ENCODE measurements at regions not wholly inside any gene's neighbourhood (a gene's known extent, or its start where the extent isn't known, plus 50 kb on each side); places are given as distances from the start of the nearest gene placed in this dataset.
A peak's percentile ranks its signal among the peaks of the same experiment; 100 is the strongest.

- Histone ChIP-seq H3K27ac (ENCODE audit: low read depth, low read length) (no peak overlapping the region), H2BK15ac (replicated peaks; ENCODE audit: low read depth) (no peak overlapping the region), H3K18ac (ENCODE audit: low read length) (no peak overlapping the region), H2BK120ac (ENCODE audit: low read depth, low read length) (no peak overlapping the region), H3K4me3 (ENCODE audit: low read length) (no peak overlapping the region), H3K27me3 (ENCODE audit: insufficient read depth, low read length, poor library complexity) (no peaks in the 10 kb centered on the region), H3K4me2 (ENCODE audit: low read length) (no peak overlapping the region), H3K4ac (ENCODE audit: low read depth, low read length) (no peak overlapping the region), H3K36me3 (ENCODE audit: control insufficient read depth, insufficient read depth, low read length) (no peaks in the 10 kb centered on the region), H3K4me1 (ENCODE audit: control insufficient read depth, low read depth, low read length) (no peaks in the 10 kb centered on the region), H3K9ac (ENCODE audit: low read length) (no peak overlapping the region), H3K56ac (ENCODE audit: low read length) (no peak overlapping the region), H3K79me1 (ENCODE audit: low read length) (no peaks in the 10 kb centered on the region), H4K8ac (ENCODE audit: low read depth, low read length) (no peak overlapping the region), H2BK5ac (ENCODE audit: low read length) (no peak overlapping the region), H4K5ac (ENCODE audit: low read length) (no peak overlapping the region), H3K23ac (ENCODE audit: low read length) (no peak overlapping the region), H2AK5ac (ENCODE audit: low read length) (no peak overlapping the region), H3K79me2 (ENCODE audit: control insufficient read depth, insufficient read depth, low read length) (no peaks in the 10 kb centered on the region)
- no peak for DNase-seq
- WGBS (ENCODE audit: extremely low coverage, insufficient coverage, low lambda C conversion rate): no CpG with 5 or more reads among the region's 3 CpGs
Observed at GRCh38 chr7:109136893-109137292, 567.2 kb downstream of the DNAJB9 start.

- Histone ChIP-seq H3K4ac (ENCODE audit: low read depth, low read length) (no peak overlapping the region), H3K79me2 (ENCODE audit: control insufficient read depth, insufficient read depth, low read length) (no peaks in the 10 kb centered on the region), H3K27me3 (ENCODE audit: insufficient read depth, low read length, poor library complexity) (no peaks in the 10 kb centered on the region), H3K56ac (ENCODE audit: low read length) (no peak overlapping the region), H4K8ac (ENCODE audit: low read depth, low read length) (no peak overlapping the region), H2BK120ac (ENCODE audit: low read depth, low read length) (peak overlapping the region; percentile 45), H3K18ac (ENCODE audit: low read length) (no peak overlapping the region), H3K27ac (ENCODE audit: low read depth, low read length) (no peak overlapping the region), H3K23ac (ENCODE audit: low read length) (no peak overlapping the region), H4K5ac (ENCODE audit: low read length) (no peak overlapping the region), H2BK15ac (replicated peaks; ENCODE audit: low read depth) (no peak overlapping the region), H3K4me1 (ENCODE audit: control insufficient read depth, low read depth, low read length) (no peaks in the 10 kb centered on the region), H3K4me3 (ENCODE audit: low read length) (no peak overlapping the region), H3K4me2 (ENCODE audit: low read length) (no peak overlapping the region), H2AK5ac (ENCODE audit: low read length) (no peak overlapping the region), H3K79me1 (ENCODE audit: low read length) (no peaks in the 10 kb centered on the region), H2BK5ac (ENCODE audit: low read length) (no peak overlapping the region), H3K9ac (ENCODE audit: low read length) (no peak overlapping the region), H3K36me3 (ENCODE audit: control insufficient read depth, insufficient read depth, low read length) (no peaks in the 10 kb centered on the region)
- no CpG with 5 or more reads among the region's 2 CpGs for WGBS (ENCODE audit: extremely low coverage, insufficient coverage, low lambda C conversion rate)
- DNase-seq: no peak
Observed at GRCh38 chr7:109154748-109155147, 585.1 kb downstream of the DNAJB9 start.

- WGBS (ENCODE audit: extremely low coverage, insufficient coverage, low lambda C conversion rate): no CpG with 5 or more reads among the region's 3 CpGs
- Histone ChIP-seq H3K4me2 (ENCODE audit: low read length) (no peak overlapping the region), H2BK5ac (ENCODE audit: low read length) (no peak overlapping the region), H4K8ac (ENCODE audit: low read depth, low read length) (no peak overlapping the region), H3K4me1 (ENCODE audit: control insufficient read depth, low read depth, low read length) (no peaks in the 10 kb centered on the region), H3K79me1 (ENCODE audit: low read length) (no peaks in the 10 kb centered on the region), H3K79me2 (ENCODE audit: control insufficient read depth, insufficient read depth, low read length) (no peaks in the 10 kb centered on the region), H3K27me3 (ENCODE audit: insufficient read depth, low read length, poor library complexity) (no peaks in the 10 kb centered on the region), H3K4ac (ENCODE audit: low read depth, low read length) (no peak overlapping the region), H3K56ac (ENCODE audit: low read length) (no peak overlapping the region), H3K9ac (ENCODE audit: low read length) (no peak overlapping the region), H2BK120ac (ENCODE audit: low read depth, low read length) (no peak overlapping the region), H3K27ac (ENCODE audit: low read depth, low read length) (no peak overlapping the region), H2AK5ac (ENCODE audit: low read length) (no peak overlapping the region), H3K36me3 (ENCODE audit: control insufficient read depth, insufficient read depth, low read length) (no peaks in the 10 kb centered on the region), H3K23ac (ENCODE audit: low read length) (no peak overlapping the region), H3K18ac (ENCODE audit: low read length) (no peak overlapping the region), H4K5ac (ENCODE audit: low read length) (no peak overlapping the region), H2BK15ac (replicated peaks; ENCODE audit: low read depth) (no peak overlapping the region), H3K4me3 (ENCODE audit: low read length) (no peak overlapping the region)
- DNase-seq: no peak
Observed at GRCh38 chr7:109158246-109158645, 588.6 kb downstream of the DNAJB9 start.

- H2AK5ac ChIP-seq (ENCODE audit: low read length): no peak overlapping the region
- no peaks in the 10 kb centered on the region for H3K4me1 ChIP-seq (ENCODE audit: control insufficient read depth, low read depth, low read length)
- no peak overlapping the region for H3K4me3 ChIP-seq (ENCODE audit: low read length)
- H3K79me2 ChIP-seq (ENCODE audit: control insufficient read depth, insufficient read depth, low read length): no peaks in the 10 kb centered on the region
- no peak for DNase-seq
- H4K8ac ChIP-seq (ENCODE audit: low read depth, low read length): no peak overlapping the region
- no peak overlapping the region for H3K4ac ChIP-seq (ENCODE audit: low read depth, low read length)
- no peak overlapping the region for H2BK15ac ChIP-seq (replicated peaks; ENCODE audit: low read depth)
- H3K23ac ChIP-seq (ENCODE audit: low read length): no peak overlapping the region
- no peak overlapping the region for H3K27ac ChIP-seq (ENCODE audit: low read depth, low read length)
- no peak overlapping the region for H2BK120ac ChIP-seq (ENCODE audit: low read depth, low read length)
- no peak overlapping the region for H4K5ac ChIP-seq (ENCODE audit: low read length)
- H2BK5ac ChIP-seq (ENCODE audit: low read length): no peak overlapping the region
- no peak overlapping the region for H3K56ac ChIP-seq (ENCODE audit: low read length)
- no peak overlapping the region for H3K9ac ChIP-seq (ENCODE audit: low read length)
- H3K18ac ChIP-seq (ENCODE audit: low read length): no peak overlapping the region
- H3K36me3 ChIP-seq (ENCODE audit: control insufficient read depth, insufficient read depth, low read length): no peaks in the 10 kb centered on the region
- no peaks in the 10 kb centered on the region for H3K79me1 ChIP-seq (ENCODE audit: low read length)
- no peaks in the 10 kb centered on the region for H3K27me3 ChIP-seq (ENCODE audit: insufficient read depth, low read length, poor library complexity)
- H3K4me2 ChIP-seq (ENCODE audit: low read length): no peak overlapping the region
Observed at GRCh38 chr7:109176661-109177060, 607.0 kb downstream of the DNAJB9 start.

- Histone ChIP-seq H3K27ac (ENCODE audit: low read depth, low read length) (no peak overlapping the region), H3K27me3 (ENCODE audit: insufficient read depth, low read length, poor library complexity) (no peaks in the 10 kb centered on the region), H4K5ac (ENCODE audit: low read length) (no peak overlapping the region), H4K8ac (ENCODE audit: low read depth, low read length) (no peak overlapping the region), H2BK15ac (replicated peaks; ENCODE audit: low read depth) (no peak overlapping the region), H2AK5ac (ENCODE audit: low read length) (no peak overlapping the region), H2BK120ac (ENCODE audit: low read depth, low read length) (no peak overlapping the region), H3K23ac (ENCODE audit: low read length) (no peak overlapping the region), H3K56ac (ENCODE audit: low read length) (no peak overlapping the region), H3K79me1 (ENCODE audit: low read length) (no peaks in the 10 kb centered on the region), H3K9ac (ENCODE audit: low read length) (no peak overlapping the region), H2BK5ac (ENCODE audit: low read length) (no peak overlapping the region), H3K18ac (ENCODE audit: low read length) (no peak overlapping the region), H3K4me3 (ENCODE audit: low read length) (no peak overlapping the region), H3K79me2 (ENCODE audit: control insufficient read depth, insufficient read depth, low read length) (no peaks in the 10 kb centered on the region), H3K4me2 (ENCODE audit: low read length) (no peak overlapping the region), H3K4me1 (ENCODE audit: control insufficient read depth, low read depth, low read length) (no peaks in the 10 kb centered on the region), H3K4ac (ENCODE audit: low read depth, low read length) (no peak overlapping the region), H3K36me3 (ENCODE audit: control insufficient read depth, insufficient read depth, low read length) (no peaks in the 10 kb centered on the region)
- no CpG with 5 or more reads among the region's 2 CpGs for WGBS (ENCODE audit: extremely low coverage, insufficient coverage, low lambda C conversion rate)
- no peak for DNase-seq
Observed at GRCh38 chr7:109178342-109178741, 608.7 kb downstream of the DNAJB9 start.

- Histone ChIP-seq H3K4ac (ENCODE audit: low read depth, low read length) (no peak overlapping the region), H3K79me1 (ENCODE audit: low read length) (no peaks in the 10 kb centered on the region), H4K5ac (ENCODE audit: low read length) (no peak overlapping the region), H3K27me3 (ENCODE audit: insufficient read depth, low read length, poor library complexity) (no peaks in the 10 kb centered on the region), H3K36me3 (ENCODE audit: control insufficient read depth, insufficient read depth, low read length) (no peaks in the 10 kb centered on the region), H3K4me2 (ENCODE audit: low read length) (no peak overlapping the region), H3K56ac (ENCODE audit: low read length) (no peak overlapping the region), H2AK5ac (ENCODE audit: low read length) (no peak overlapping the region), H3K79me2 (ENCODE audit: control insufficient read depth, insufficient read depth, low read length) (no peaks in the 10 kb centered on the region), H3K27ac (ENCODE audit: low read depth, low read length) (no peak overlapping the region), H3K23ac (ENCODE audit: low read length) (no peak overlapping the region), H3K9ac (ENCODE audit: low read length) (no peak overlapping the region), H4K8ac (ENCODE audit: low read depth, low read length) (no peak overlapping the region), H2BK5ac (ENCODE audit: low read length) (no peak overlapping the region), H2BK120ac (ENCODE audit: low read depth, low read length) (no peak overlapping the region), H3K18ac (ENCODE audit: low read length) (no peak overlapping the region), H2BK15ac (replicated peaks; ENCODE audit: low read depth) (no peak overlapping the region), H3K4me3 (ENCODE audit: low read length) (no peak overlapping the region), H3K4me1 (ENCODE audit: control insufficient read depth, low read depth, low read length) (no peaks in the 10 kb centered on the region)
- peak; percentile 23 for DNase-seq
- WGBS (ENCODE audit: extremely low coverage, insufficient coverage, low lambda C conversion rate): no CpG with 5 or more reads among the region's 3 CpGs
Observed at GRCh38 chr7:109179601-109180000, 609.9 kb downstream of the DNAJB9 start.

Measured in mesendoderm (in vitro differentiated cells).